Stomach (tissue), 4 donors: ENCODE measurements at regions not wholly inside any gene's neighbourhood (a gene's known extent, or its start where the extent isn't known, plus 50 kb on each side); places are given as distances from the start of the nearest gene placed in this dataset.

ENCODE experiments used
- CTCF ChIP-seq, 7 experiments: fragments of 450-650 bp in 4 of 7; fragments of 200-600 bp in 3 of 7; sonication (generic) in 3 of 7; IDR thresholded peaks; one replicate each; pipeline ENCODE4 v1.5.1; 2016 to 2019; ENCODE audit warnings: antibody characterized with exemption in 7 of 7, control low read depth in 2 of 7, mild to moderate bottlenecking in 1 of 7
- POLR2A ChIP-seq, 4 donors: fragments of 450-650 bp; IDR thresholded peaks; one replicate each; pipeline ENCODE4 v1.6.1; 2016; ENCODE audit warnings: antibody characterized with exemption in 4 of 4, control low read depth in 2 of 4, mild to moderate bottlenecking in 1 of 4, moderate library complexity in 1 of 4
- POLR2AphosphoS5 ChIP-seq, 3 donors: sonication (generic); formaldehyde crosslinking; IDR thresholded peaks; one replicate each; pipeline ENCODE4 v1.6.1; 2016; ENCODE audit warnings: antibody characterized with exemption in 3 of 3

GRCh38 chr10:44030132-44030531 is 354.8 kb downstream of the CXCL12 start:
- TF ChIP-seq CTCF (IDR thresholded peaks at IDR 0.05) (no peak), POLR2A (IDR thresholded peaks at IDR 0.05) (no peak), POLR2AphosphoS5 (IDR thresholded peaks at IDR 0.05) (no peak)
